ENCODE measurements at regions not wholly inside any gene's neighbourhood (a gene's known extent, or its start where the extent isn't known, plus 50 kb on each side); places are given as distances from the start of the nearest gene placed in this dataset.

DNA sequence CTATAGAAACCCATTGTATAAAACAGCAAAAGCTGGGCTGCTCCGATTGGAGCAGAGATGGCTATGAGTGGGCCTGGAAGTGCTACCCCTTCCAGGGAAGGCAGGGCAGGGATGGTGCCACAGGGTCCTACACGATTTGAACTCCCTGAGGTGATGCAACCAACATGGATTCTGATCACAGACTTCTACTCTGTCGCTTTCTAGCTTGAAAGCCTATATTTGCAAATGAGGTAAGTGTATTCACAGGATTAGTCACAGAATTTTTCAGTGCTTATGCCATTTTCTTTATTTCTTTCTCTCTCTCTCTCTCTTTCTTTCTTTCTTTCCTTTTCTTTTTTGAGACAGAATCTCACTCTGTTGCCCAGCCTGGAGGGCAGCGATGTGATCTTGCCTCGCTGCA lies 179.0 kb downstream of the SPRY2 start (continued):
- TF ChIP-seq JUNB (IDR thresholded peaks at IDR 0.05; ENCODE audit: unreplicated experiment): no peak

DNA sequence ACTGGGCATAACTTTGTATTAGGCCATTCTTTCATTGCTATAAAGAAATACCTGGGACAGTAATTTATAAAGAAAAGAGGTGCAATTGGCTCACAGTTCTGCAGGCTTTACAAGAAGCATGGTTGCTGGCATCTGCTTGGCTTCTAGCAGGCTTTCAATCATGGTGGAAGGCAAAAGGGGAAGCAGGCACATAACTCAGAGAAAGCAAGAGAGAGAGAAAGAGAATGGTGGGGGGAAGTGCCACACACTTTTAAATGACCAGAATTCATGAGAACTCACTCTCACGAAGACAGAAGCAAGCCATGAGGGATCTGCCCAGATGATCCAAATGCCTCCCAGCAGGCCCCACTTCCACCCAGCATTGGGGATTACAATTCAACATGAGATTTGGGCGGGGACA lies 179.7 kb downstream of the SPRY2 start:
- no peak overlapping the region for H3K4me3 ChIP-seq
- DNase-seq (ENCODE audit: low spot score) (no peak), ATAC-seq (no peak)
- H3K4me1 ChIP-seq (ENCODE audit: insufficient read depth): no peaks in the 10 kb centered on the region
- Mint-ChIP-seq H3K27me3 (ENCODE audit: insufficient read depth, low read depth, poor library complexity) (no peaks in the 10 kb centered on the region), H3K9me3 (no peaks in the 10 kb centered on the region), H3K27ac (no peak overlapping the region), H3K4me1 (peaks cover 1% of the 10 kb centered on the region; the same call in 1 of the 3 replicates), H3K36me3 (ENCODE audit: low read depth) (no peaks in the 10 kb centered on the region; the same call in 2 of the 3 replicates), H3K4me3 (no peak overlapping the region)
- H2AFZ ChIP-seq: peak overlapping the region; percentile 49; the same call in 1 of the 2 replicates
- H3F3A ChIP-seq (replicated peaks; ENCODE audit: low read depth): no peaks in the 10 kb centered on the region
- no peaks in the 10 kb centered on the region for H4K20me1 ChIP-seq (replicated peaks; ENCODE audit: insufficient read depth)
- no peaks in the 10 kb centered on the region for H3K36me3 ChIP-seq (ENCODE audit: insufficient read depth)
- H3K4me2 ChIP-seq: no peak overlapping the region
- no peaks in the 10 kb centered on the region for H3K9me2 ChIP-seq (ENCODE audit: insufficient read depth)
- TF ChIP-seq ZNF331 (CRISPR knock-in tag; IDR thresholded peaks at IDR 0.05; ENCODE audit: low read depth): no peak
- TF ChIP-seq NANOG (IDR thresholded peaks at IDR 0.05; ENCODE audit: borderline replicate concordance): no peak
- TF ChIP-seq JUNB (IDR thresholded peaks at IDR 0.05; ENCODE audit: unreplicated experiment): no peak
- no peaks in the 10 kb centered on the region for H3K27me3 ChIP-seq (ENCODE audit: insufficient read depth)
- H3K79me2 ChIP-seq (replicated peaks; ENCODE audit: insufficient read depth): no peaks in the 10 kb centered on the region
- no peak overlapping the region for H3K27ac ChIP-seq (ENCODE audit: low read depth)

DNA sequence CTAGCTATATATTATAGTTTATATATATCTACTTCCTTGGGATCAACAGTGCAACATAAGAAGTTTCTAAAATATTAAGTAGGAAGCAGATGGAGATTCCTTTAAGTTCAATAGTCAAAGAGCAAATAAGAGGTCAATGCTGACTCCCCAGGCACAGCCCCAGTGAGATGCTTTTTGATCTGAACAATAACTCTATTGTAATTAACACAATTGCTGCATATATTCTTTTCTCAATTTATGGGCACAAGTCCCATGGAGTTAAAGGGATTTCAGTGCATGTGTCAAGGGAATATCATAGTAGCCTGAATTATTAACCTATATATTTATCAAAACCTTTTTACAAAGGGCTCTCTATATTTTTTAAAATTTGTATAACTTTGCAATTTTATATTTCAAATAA lies 180.8 kb downstream of the SPRY2 start:
- DNase-seq (ENCODE audit: low spot score): no peak
- no peaks in the 10 kb centered on the region; the same call in 2 of the 3 replicates for H3K36me3 Mint-ChIP-seq (ENCODE audit: low read depth)

More for the DNA sequence above, 180.8 kb downstream of the SPRY2 start:
- ATAC-seq: no peak
- TF ChIP-seq ZNF114 (CRISPR knock-in tag; IDR thresholded peaks at IDR 0.05) (no peak), POLR2AphosphoS5 (IDR thresholded peaks at IDR 0.05; ENCODE audit: low read depth) (no peak), CREB1 (CRISPR knock-in tag; IDR thresholded peaks at IDR 0.05; ENCODE audit: low read depth) (no peak), EZH2phosphoT487 (IDR thresholded peaks at IDR 0.05; ENCODE audit: unreplicated experiment) (no peak), JUNB (IDR thresholded peaks at IDR 0.05; ENCODE audit: unreplicated experiment) (no peak), ZNF331 (CRISPR knock-in tag; IDR thresholded peaks at IDR 0.05; ENCODE audit: low read depth) (no peak), STAT1 (IDR thresholded peaks at IDR 0.05; ENCODE audit: unreplicated experiment) (no peak)
- TF ChIP-seq, protein P1, sequence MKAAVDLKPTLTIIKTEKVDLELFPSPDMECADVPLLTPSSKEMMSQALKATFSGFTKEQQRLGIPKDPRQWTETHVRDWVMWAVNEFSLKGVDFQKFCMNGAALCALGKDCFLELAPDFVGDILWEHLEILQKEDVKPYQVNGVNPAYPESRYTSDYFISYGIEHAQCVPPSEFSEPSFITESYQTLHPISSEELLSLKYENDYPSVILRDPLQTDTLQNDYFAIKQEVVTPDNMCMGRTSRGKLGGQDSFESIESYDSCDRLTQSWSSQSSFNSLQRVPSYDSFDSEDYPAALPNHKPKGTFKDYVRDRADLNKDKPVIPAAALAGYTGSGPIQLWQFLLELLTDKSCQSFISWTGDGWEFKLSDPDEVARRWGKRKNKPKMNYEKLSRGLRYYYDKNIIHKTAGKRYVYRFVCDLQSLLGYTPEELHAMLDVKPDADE (IDR thresholded peaks at IDR 0.05): no peak
- TF ChIP-seq, protein P2, sequence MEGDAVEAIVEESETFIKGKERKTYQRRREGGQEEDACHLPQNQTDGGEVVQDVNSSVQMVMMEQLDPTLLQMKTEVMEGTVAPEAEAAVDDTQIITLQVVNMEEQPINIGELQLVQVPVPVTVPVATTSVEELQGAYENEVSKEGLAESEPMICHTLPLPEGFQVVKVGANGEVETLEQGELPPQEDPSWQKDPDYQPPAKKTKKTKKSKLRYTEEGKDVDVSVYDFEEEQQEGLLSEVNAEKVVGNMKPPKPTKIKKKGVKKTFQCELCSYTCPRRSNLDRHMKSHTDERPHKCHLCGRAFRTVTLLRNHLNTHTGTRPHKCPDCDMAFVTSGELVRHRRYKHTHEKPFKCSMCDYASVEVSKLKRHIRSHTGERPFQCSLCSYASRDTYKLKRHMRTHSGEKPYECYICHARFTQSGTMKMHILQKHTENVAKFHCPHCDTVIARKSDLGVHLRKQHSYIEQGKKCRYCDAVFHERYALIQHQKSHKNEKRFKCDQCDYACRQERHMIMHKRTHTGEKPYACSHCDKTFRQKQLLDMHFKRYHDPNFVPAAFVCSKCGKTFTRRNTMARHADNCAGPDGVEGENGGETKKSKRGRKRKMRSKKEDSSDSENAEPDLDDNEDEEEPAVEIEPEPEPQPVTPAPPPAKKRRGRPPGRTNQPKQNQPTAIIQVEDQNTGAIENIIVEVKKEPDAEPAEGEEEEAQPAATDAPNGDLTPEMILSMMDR (conservative IDR thresholded peaks at IDR 0.05; ENCODE audit: low read depth in 2 of 2): no peak
- TF ChIP-seq, protein P3, sequence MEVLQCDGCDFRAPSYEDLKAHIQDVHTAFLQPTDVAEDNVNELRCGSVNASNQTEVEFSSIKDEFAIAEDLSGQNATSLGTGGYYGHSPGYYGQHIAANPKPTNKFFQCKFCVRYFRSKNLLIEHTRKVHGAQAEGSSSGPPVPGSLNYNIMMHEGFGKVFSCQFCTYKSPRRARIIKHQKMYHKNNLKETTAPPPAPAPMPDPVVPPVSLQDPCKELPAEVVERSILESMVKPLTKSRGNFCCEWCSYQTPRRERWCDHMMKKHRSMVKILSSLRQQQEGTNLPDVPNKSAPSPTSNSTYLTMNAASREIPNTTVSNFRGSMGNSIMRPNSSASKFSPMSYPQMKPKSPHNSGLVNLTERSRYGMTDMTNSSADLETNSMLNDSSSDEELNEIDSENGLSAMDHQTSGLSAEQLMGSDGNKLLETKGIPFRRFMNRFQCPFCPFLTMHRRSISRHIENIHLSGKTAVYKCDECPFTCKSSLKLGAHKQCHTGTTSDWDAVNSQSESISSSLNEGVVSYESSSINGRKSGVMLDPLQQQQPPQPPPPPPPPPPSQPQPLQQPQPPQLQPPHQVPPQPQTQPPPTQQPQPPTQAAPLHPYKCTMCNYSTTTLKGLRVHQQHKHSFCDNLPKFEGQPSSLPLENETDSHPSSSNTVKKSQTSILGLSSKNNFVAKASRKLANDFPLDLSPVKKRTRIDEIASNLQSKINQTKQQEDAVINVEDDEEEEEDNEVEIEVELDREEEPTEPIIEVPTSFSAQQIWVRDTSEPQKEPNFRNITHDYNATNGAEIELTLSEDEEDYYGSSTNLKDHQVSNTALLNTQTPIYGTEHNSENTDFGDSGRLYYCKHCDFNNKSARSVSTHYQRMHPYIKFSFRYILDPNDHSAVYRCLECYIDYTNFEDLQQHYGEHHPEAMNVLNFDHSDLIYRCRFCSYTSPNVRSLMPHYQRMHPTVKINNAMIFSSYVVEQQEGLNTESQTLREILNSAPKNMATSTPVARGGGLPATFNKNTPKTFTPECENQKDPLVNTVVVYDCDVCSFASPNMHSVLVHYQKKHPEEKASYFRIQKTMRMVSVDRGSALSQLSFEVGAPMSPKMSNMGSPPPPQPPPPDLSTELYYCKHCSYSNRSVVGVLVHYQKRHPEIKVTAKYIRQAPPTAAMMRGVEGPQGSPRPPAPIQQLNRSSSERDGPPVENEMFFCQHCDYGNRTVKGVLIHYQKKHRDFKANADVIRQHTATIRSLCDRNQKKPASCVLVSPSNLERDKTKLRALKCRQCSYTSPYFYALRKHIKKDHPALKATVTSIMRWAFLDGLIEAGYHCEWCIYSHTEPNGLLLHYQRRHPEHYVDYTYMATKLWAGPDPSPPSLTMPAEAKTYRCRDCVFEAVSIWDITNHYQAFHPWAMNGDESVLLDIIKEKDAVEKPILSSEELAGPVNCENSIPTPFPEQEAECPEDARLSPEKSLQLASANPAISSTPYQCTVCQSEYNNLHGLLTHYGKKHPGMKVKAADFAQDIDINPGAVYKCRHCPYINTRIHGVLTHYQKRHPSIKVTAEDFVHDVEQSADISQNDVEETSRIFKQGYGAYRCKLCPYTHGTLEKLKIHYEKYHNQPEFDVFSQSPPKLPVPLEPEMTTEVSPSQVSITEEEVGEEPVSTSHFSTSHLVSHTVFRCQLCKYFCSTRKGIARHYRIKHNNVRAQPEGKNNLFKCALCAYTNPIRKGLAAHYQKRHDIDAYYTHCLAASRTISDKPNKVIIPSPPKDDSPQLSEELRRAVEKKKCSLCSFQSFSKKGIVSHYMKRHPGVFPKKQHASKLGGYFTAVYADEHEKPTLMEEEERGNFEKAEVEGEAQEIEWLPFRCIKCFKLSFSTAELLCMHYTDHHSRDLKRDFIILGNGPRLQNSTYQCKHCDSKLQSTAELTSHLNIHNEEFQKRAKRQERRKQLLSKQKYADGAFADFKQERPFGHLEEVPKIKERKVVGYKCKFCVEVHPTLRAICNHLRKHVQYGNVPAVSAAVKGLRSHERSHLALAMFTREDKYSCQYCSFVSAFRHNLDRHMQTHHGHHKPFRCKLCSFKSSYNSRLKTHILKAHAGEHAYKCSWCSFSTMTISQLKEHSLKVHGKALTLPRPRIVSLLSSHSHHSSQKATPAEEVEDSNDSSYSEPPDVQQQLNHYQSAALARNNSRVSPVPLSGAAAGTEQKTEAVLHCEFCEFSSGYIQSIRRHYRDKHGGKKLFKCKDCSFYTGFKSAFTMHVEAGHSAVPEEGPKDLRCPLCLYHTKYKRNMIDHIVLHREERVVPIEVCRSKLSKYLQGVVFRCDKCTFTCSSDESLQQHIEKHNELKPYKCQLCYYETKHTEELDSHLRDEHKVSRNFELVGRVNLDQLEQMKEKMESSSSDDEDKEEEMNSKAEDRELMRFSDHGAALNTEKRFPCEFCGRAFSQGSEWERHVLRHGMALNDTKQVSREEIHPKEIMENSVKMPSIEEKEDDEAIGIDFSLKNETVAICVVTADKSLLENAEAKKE (CRISPR knock-in tag; IDR thresholded peaks at IDR 0.05): no peak
- no peaks in the 10 kb centered on the region for H3F3A ChIP-seq (replicated peaks; ENCODE audit: low read depth)
- H3K9me3 Mint-ChIP-seq: no peaks in the 10 kb centered on the region
- H3K4me2 ChIP-seq: no peak overlapping the region
- H2AFZ ChIP-seq: no peak overlapping the region
- no peak overlapping the region for H3K27ac ChIP-seq (ENCODE audit: low read depth)
- H3K9me2 ChIP-seq (ENCODE audit: insufficient read depth): no peaks in the 10 kb centered on the region
- H4K20me1 ChIP-seq (replicated peaks; ENCODE audit: insufficient read depth): no peaks in the 10 kb centered on the region
- H3K4me1 ChIP-seq (ENCODE audit: insufficient read depth): no peaks in the 10 kb centered on the region
- no peak overlapping the region for H3K27ac Mint-ChIP-seq
- no peaks in the 10 kb centered on the region for H3K36me3 ChIP-seq (ENCODE audit: insufficient read depth)
- no peaks in the 10 kb centered on the region for H3K79me2 ChIP-seq (replicated peaks; ENCODE audit: insufficient read depth)
- no peaks in the 10 kb centered on the region for H3K27me3 Mint-ChIP-seq (ENCODE audit: insufficient read depth, low read depth, poor library complexity)
- no peaks in the 10 kb centered on the region for H3K27me3 ChIP-seq (ENCODE audit: insufficient read depth)
- H3K4me1 Mint-ChIP-seq: no peaks in the 10 kb centered on the region
- H3K4me3 Mint-ChIP-seq: no peak overlapping the region
- H3K4me3 ChIP-seq: no peak overlapping the region

All from GM23338 (cell line).